Adrenal gland (tissue), 5 donors: ENCODE measurements at regions not wholly inside any gene's neighbourhood (a gene's known extent, or its start where the extent isn't known, plus 50 kb on each side); places are given as distances from the start of the nearest gene placed in this dataset.

Source experiments
- CTCF ChIP-seq, 6 experiments: fragments of 450-650 bp in 4 of 6; fragments of 200-600 bp in 2 of 6; sonication (generic) in 1 of 6; IDR thresholded peaks; 1 replicate in 5 of 6; 2 replicates in 1 of 6; pipeline versions ENCODE4 v1.5.1 to v1.8.0; 2016 to 2021; ENCODE audit warnings: antibody characterized with exemption in 6 of 6, mild to moderate bottlenecking in 2 of 6, moderate library complexity in 1 of 6
- POLR2A ChIP-seq, 2 donors: fragments of 450-650 bp; IDR thresholded peaks; one replicate each; pipeline ENCODE4 v1.6.1; 2017; ENCODE audit warnings: antibody characterized with exemption in 2 of 2, mild to moderate bottlenecking in 2 of 2, moderate library complexity in 1 of 2
- donor health status: DM: no; HTN: no; CAD: no.

- no peak for TF ChIP-seq POLR2A (IDR thresholded peaks at IDR 0.05)
- TF ChIP-seq CTCF (IDR thresholded peaks at IDR 0.05) = no peak
Measured at GRCh38 chr10:128816726-128817125, 650.3 kb upstream of the MGMT start.
